ENCODE measurements at regions not wholly inside any gene's neighbourhood (a gene's known extent, or its start where the extent isn't known, plus 50 kb on each side); places are given as distances from the start of the nearest gene placed in this dataset.

DNA sequence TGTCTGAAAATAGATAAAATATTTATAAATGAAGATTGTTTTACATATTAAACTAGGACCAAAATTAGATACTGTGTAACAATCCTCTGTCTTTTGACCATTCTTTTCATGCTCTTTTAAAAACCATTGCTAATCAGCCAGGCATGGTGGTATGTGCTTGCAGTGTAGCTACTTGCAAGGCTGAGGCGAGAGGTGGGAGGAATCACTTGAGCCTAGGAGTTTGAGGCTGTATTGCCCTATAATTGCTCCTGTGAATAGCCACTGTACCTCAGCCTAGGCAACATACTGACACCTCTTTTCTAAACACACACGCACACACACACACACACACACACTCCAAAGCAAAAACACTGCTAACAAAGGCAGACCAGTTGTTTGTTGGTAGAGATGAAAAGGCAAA is 259.2 kb downstream of the JRKL start:
- H3K4me3 ChIP-seq (ENCODE audit: low read depth in 1 of 3, low read length in 3 of 3): no peak overlapping the region
- H3K27ac ChIP-seq (ENCODE audit: low read depth in 1 of 2, low read length in 2 of 2): no peak overlapping the region
- H3K9ac ChIP-seq (ENCODE audit: low read depth in 1 of 2, low read length in 2 of 2): no peak overlapping the region
- no peak for TF ChIP-seq HNF4G (IDR thresholded peaks at IDR 0.05)
- no peak for TF ChIP-seq RAD21 (IDR thresholded peaks at IDR 0.05)
- TF ChIP-seq, protein P1, sequence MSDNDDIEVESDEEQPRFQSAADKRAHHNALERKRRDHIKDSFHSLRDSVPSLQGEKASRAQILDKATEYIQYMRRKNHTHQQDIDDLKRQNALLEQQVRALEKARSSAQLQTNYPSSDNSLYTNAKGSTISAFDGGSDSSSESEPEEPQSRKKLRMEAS (IDR thresholded peaks at IDR 0.05): no peak
- TF ChIP-seq FOXA1 (IDR thresholded peaks at IDR 0.05): no peak
- no peak for TF ChIP-seq TAF1 (conservative IDR thresholded peaks at IDR 0.05)
- no peak for TF ChIP-seq JUND (IDR thresholded peaks at IDR 0.05)
- TF ChIP-seq RXRA (IDR thresholded peaks at IDR 0.05): no peak
- TF ChIP-seq, protein P2, sequence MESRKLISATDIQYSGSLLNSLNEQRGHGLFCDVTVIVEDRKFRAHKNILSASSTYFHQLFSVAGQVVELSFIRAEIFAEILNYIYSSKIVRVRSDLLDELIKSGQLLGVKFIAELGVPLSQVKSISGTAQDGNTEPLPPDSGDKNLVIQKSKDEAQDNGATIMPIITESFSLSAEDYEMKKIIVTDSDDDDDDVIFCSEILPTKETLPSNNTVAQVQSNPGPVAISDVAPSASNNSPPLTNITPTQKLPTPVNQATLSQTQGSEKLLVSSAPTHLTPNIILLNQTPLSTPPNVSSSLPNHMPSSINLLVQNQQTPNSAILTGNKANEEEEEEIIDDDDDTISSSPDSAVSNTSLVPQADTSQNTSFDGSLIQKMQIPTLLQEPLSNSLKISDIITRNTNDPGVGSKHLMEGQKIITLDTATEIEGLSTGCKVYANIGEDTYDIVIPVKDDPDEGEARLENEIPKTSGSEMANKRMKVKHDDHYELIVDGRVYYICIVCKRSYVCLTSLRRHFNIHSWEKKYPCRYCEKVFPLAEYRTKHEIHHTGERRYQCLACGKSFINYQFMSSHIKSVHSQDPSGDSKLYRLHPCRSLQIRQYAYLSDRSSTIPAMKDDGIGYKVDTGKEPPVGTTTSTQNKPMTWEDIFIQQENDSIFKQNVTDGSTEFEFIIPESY (IDR thresholded peaks at IDR 0.05): no peak
- no peak for TF ChIP-seq YY1 (IDR thresholded peaks at IDR 0.05)
- TF ChIP-seq EGR1 (IDR thresholded peaks at IDR 0.05; ENCODE audit: low read depth in 2 of 2): no peak
- TF ChIP-seq, protein P3, sequence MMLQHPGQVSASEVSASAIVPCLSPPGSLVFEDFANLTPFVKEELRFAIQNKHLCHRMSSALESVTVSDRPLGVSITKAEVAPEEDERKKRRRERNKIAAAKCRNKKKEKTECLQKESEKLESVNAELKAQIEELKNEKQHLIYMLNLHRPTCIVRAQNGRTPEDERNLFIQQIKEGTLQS (IDR thresholded peaks at IDR 0.05): no peak
- TF ChIP-seq, protein P4, sequence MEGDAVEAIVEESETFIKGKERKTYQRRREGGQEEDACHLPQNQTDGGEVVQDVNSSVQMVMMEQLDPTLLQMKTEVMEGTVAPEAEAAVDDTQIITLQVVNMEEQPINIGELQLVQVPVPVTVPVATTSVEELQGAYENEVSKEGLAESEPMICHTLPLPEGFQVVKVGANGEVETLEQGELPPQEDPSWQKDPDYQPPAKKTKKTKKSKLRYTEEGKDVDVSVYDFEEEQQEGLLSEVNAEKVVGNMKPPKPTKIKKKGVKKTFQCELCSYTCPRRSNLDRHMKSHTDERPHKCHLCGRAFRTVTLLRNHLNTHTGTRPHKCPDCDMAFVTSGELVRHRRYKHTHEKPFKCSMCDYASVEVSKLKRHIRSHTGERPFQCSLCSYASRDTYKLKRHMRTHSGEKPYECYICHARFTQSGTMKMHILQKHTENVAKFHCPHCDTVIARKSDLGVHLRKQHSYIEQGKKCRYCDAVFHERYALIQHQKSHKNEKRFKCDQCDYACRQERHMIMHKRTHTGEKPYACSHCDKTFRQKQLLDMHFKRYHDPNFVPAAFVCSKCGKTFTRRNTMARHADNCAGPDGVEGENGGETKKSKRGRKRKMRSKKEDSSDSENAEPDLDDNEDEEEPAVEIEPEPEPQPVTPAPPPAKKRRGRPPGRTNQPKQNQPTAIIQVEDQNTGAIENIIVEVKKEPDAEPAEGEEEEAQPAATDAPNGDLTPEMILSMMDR (IDR thresholded peaks at IDR 0.05; ENCODE audit: low read depth, low read length, missing input control): no peak
- TF ChIP-seq NR2F2 (IDR thresholded peaks at IDR 0.05): no peak
- no peak for TF ChIP-seq REST (IDR thresholded peaks at IDR 0.05)
- no peaks in the 10 kb centered on the region for H3K9me3 ChIP-seq (ENCODE audit: control insufficient read depth in 4 of 4, low read length in 3 of 4)
- 60% methylated on average over 2 of the region's 2 CpGs for WGBS
- no peaks in the 10 kb centered on the region for H3K36me3 ChIP-seq (ENCODE audit: control insufficient read depth in 4 of 4, insufficient read depth in 3 of 4, low read depth in 1 of 4, low read length in 3 of 4)
- no peak for DNase-seq (ENCODE audit: low spot score)
- H3K4me1 ChIP-seq (ENCODE audit: control insufficient read depth in 4 of 4, insufficient read depth in 4 of 4, low read length in 3 of 4): no peaks in the 10 kb centered on the region
- peaks cover 0 to 2% (median 0%) of the 10 kb centered on the region in 4 donors for H3K27me3 ChIP-seq (ENCODE audit: control insufficient read depth in 4 of 4, insufficient read depth in 4 of 4, low read length in 3 of 4)

GRCh38 chr11:96652516-96652915 is 262.7 kb downstream of the JRKL start:
- Histone ChIP-seq H3K9me3 (ENCODE audit: control insufficient read depth in 4 of 4, low read length in 3 of 4) (no peaks in the 10 kb centered on the region), H3K27ac (ENCODE audit: low read depth in 1 of 2, low read length in 2 of 2) (no peak overlapping the region), H3K36me3 (ENCODE audit: control insufficient read depth in 4 of 4, insufficient read depth in 3 of 4, low read depth in 1 of 4, low read length in 3 of 4) (no peaks in the 10 kb centered on the region), H3K27me3 (ENCODE audit: control insufficient read depth in 4 of 4, insufficient read depth in 4 of 4, low read length in 3 of 4) (no peaks in the 10 kb centered on the region), H3K4me1 (ENCODE audit: control insufficient read depth in 4 of 4, insufficient read depth in 4 of 4, low read length in 3 of 4) (no peaks in the 10 kb centered on the region), H3K4me3 (ENCODE audit: low read depth in 1 of 3, low read length in 3 of 3) (no peak overlapping the region), H3K9ac (ENCODE audit: low read depth in 1 of 2, low read length in 2 of 2) (no peak overlapping the region)
- 71% methylated on average over 2 of the region's 2 CpGs for WGBS
- no peak for DNase-seq (ENCODE audit: low spot score)
- TF ChIP-seq GABPA (IDR thresholded peaks at IDR 0.05 in 1 of 2, conservative IDR thresholded peaks at IDR 0.05 in 1 of 2) (no peak), NR2F2 (IDR thresholded peaks at IDR 0.05) (no peak), HNF4G (IDR thresholded peaks at IDR 0.05) (no peak), SP1 (IDR thresholded peaks at IDR 0.05) (no peak), REST (IDR thresholded peaks at IDR 0.05) (no peak), YY1 (IDR thresholded peaks at IDR 0.05) (no peak), FOXA1 (IDR thresholded peaks at IDR 0.05) (no peak), EGR1 (IDR thresholded peaks at IDR 0.05; ENCODE audit: low read depth in 2 of 2) (no peak), RXRA (IDR thresholded peaks at IDR 0.05) (no peak), HNF4A (conservative IDR thresholded peaks at IDR 0.05) (no peak), JUND (IDR thresholded peaks at IDR 0.05) (no peak)
- TF ChIP-seq, protein P3 (IDR thresholded peaks at IDR 0.05): no peak
- TF ChIP-seq, protein P1 (IDR thresholded peaks at IDR 0.05): no peak
